GM18951 (cell line): ENCODE measurements at regions not wholly inside any gene's neighbourhood (a gene's known extent, or its start where the extent isn't known, plus 50 kb on each side); places are given as distances from the start of the nearest gene placed in this dataset.

ENCODE experiments used
- POLR2A ChIP-seq: IDR thresholded peaks from 4 replicates; pipeline ENCODE4 v1.6.1; 2011; ENCODE audit warnings: mild to moderate bottlenecking; ENCODE audit not compliant: insufficient read length, insufficient read depth; ENCODE audit errors: extremely low read depth
- in situ Hi-C: fragments of 300-500 bp; cut with MboI; formaldehyde crosslinking; loops from one replicate; pipeline ENCODE4 v1.12.0; 2022; ENCODE audit warnings: low sequenced_read_pairs, mixed read lengths, inconsistent platforms; ENCODE audit not compliant: unreplicated experiment

- TF ChIP-seq POLR2A, result no peak
- in situ Hi-C loops, result no loop called here
These were observed 58.8 kb downstream of the SPRY1 start for GRCh38 chr4:123455360-123455759.

- in situ Hi-C loops, result no loop called here
- no peak for TF ChIP-seq POLR2A
These were observed 65.4 kb downstream of the SPRY1 start for GRCh38 chr4:123462007-123462406.

GRCh38 chr4:123463869-123464268 lies 67.3 kb downstream of the SPRY1 start:
- TF ChIP-seq POLR2A, result no peak
- in situ Hi-C loops, result no loop called here

DNA sequence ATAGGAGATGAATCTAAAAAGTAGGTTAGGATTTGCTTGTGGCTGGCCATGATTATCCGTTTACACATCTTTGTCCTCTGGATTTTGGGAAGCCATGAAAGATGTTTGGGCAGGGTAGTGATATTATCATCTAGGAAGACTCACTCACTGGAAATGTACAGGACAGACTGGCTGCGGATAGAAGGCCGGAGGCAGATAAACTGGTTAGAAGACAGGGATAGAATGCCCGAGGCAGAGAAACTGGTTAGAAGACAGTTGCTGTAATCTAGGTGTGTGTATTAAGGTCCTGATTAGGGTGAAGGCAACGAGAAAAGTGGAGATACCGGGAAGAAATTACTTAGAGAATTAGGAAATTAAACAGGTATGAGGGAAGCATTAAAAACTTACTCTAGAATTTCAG lies 68.8 kb downstream of the SPRY1 start:
- TF ChIP-seq POLR2A, result no peak
- in situ Hi-C loops, result no loop called here

GRCh38 chr4:123466080-123466785 lies 69.6 kb downstream of the SPRY1 start:
- in situ Hi-C loops, result no loop called here
- no peak for TF ChIP-seq POLR2A

- TF ChIP-seq POLR2A, result no peak
- in situ Hi-C loops, result no loop called here
These were observed 72.0 kb downstream of the SPRY1 start for GRCh38 chr4:123468479-123469031.

DNA sequence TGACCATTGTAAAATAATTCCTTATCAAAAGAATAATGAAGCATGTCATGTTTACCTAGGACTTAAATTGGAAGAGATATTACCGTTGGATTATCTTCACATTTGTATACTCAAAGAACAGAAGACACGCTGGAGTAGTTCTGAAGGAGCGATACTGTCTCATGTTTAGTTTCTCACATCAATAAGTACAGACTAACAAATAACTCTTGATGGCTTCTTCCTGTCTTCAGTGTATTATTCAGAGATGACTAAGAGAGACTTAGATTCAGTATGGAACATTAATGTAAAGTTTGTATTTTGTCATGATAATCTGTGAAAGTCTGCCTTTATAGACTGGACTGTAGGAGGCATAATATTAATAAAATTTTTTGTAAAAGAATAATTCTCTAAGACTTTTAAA lies 72.7 kb downstream of the SPRY1 start:
- no peak for TF ChIP-seq POLR2A
- in situ Hi-C loops, result no loop called here

DNA sequence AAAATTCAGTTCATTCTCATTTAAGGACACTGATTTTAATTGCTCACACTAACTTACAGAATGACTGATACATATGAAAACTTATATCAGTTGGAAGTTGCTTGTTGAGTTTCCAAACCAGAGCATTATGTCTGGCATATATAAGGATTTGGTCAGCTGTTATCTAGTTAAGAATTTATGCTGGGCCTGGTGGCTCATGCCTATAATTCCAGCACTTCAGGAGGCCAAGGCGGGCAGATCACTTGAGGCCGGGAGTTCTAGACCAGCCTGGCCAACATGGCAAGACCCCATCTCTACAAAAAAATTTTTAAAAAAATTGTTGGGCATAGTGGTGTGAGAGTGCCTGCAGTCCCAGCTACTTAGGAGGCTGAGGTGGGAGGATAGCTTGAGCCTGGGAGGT lies 73.1 kb downstream of the SPRY1 start:
- TF ChIP-seq POLR2A, result no peak
- in situ Hi-C loops, result no loop called here

GRCh38 chr4:123470640-123471039 lies 74.0 kb downstream of the SPRY1 start:
- no peak for TF ChIP-seq POLR2A
- in situ Hi-C loops, result no loop called here

DNA sequence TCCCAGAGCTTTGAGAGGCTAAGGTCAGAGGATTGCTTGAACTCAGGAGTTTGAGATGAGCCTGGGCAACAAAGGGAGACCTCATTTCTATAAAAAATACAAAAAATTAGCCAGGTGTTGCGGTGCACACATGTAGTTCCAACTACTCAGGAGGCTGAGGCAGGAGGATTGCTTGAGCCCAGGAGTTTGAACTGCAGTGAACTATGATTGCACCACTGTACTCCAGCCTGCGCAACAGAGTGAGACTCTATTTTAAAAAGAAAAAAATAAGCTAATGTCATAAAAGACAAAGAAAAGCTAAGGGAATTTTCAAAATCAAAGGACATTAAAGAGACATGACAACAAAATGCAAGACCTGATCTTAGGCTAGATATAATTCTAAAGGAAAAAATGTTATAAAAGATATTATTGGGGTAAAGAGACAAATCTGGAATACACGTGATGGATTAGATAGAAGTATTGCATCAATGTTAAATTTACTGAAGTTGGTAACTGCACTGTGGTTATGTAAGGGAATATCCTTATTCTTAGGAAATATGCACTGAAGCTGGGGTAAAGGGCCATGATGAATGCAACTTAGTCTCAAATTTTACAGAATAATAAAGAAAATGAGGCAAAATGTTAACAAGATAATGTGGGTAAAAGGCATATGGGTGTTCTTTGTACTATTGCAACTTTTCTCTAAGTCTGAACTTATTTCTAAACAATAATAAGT lies 75.2 kb downstream of the SPRY1 start:
- in situ Hi-C loops, result no loop called here
- TF ChIP-seq POLR2A, result no peak

- TF ChIP-seq POLR2A, result no peak
- in situ Hi-C loops, result no loop called here
These were observed 78.2 kb downstream of the SPRY1 start for GRCh38 chr4:123474817-123475216.

- TF ChIP-seq POLR2A, result no peak
- in situ Hi-C loops, result no loop called here
These were observed 79.5 kb downstream of the SPRY1 start for GRCh38 chr4:123476089-123476488.

DNA sequence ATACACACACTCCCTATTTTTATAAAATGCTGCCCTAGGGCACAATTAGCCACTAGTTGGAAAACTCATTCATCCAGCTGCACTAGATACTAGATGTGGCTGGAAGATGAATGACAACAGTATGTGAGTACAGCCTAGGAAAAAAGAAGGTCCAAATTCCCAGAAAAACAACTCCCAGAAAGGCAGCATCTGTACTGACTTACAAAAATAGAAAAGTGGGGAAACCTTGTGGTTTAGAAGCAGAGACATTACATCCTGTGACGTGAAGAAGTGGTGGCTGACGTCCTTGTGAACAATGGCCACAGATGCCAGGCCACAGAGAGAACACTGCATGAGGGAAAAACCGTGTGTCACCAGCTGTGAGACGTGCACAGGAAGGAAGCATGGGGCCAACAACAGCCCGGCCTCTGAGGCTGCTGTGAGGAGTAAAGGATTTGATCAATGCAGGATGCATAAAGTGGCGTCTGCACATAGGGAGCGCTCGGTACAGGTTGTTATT lies 81.2 kb downstream of the SPRY1 start:
- in situ Hi-C loops, result no loop called here
- TF ChIP-seq POLR2A, result no peak

DNA sequence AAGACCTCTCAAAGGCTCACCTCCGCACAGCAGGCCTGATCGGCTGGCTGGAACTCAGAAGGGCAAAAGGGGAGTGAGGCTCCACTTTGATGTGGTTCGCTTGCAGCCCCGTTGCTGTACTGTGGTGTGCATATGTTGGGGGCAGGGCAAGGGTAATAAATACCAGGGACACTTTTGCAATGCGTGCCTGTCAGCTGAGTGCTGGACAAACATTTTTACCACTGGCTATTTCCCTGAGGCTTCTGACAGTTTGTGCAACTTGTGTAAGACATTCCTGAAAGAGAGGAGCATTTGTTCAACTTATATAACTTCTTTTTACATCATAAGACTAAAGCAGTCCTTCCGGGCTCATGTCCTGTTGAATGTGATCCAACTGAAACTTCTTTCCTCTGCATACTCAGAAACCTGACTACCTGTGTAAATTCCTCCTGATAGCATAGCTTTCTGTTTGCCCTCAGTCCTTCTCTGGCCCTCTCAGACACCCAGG lies 82.3 kb downstream of the SPRY1 start:
- no peak for TF ChIP-seq POLR2A
- in situ Hi-C loops, result no loop called here

DNA sequence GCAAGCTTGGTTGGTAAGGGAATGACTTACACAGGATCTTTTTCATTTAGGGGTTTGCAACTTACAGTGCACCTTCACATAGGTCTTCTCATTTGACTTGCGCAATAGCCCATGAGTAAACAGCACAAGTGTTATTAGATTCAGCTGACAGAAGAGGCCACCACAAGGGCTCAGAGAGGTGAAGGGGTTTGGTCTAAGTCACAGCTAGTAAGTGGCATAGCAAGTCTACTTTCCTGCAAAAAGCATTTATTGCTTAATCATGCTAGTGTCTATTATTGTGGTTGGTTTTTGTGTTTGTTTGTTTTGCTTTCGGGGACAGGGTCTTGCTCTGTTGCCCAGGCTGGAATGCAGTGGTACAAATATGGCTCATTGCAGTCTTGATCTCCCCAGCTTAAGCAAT lies 83.3 kb downstream of the SPRY1 start:
- in situ Hi-C loops, result no loop called here
- no peak for TF ChIP-seq POLR2A
